ENCODE measurements at regions not wholly inside any gene's neighbourhood (a gene's known extent, or its start where the extent isn't known, plus 50 kb on each side); places are given as distances from the start of the nearest gene placed in this dataset.
"Not testable (repeated sequence)": the region's sequence is repeated elsewhere in the genome, so short reads cannot be mapped to it uniquely, and the experiment has no call there.

- intact Hi-C loops (cut with DNase I), result no loop called here
- DNase-seq (no peak), ATAC-seq (no peak)
These were observed 263.2 kb downstream of the ISL1 start for GRCh38 chr5:51646482-51646881.

GRCh38 chr5:51650824-51651223, 267.6 kb downstream of the ISL1 start:
- DNase-seq (no peak), ATAC-seq (no peak)
- intact Hi-C loops (cut with DNase I), result no loop called here

- no peak for DNase-seq
- intact Hi-C loops (cut with DNase I), result no loop called here
- ATAC-seq, result no peak
These were observed 268.2 kb downstream of the ISL1 start for GRCh38 chr5:51651476-51651875.

GRCh38 chr5:51651889-51652288, 268.6 kb downstream of the ISL1 start:
- ATAC-seq (no peak), DNase-seq (no peak)
- intact Hi-C loops (cut with DNase I), result no loop called here

GRCh38 chr5:51652980-51653379, 269.7 kb downstream of the ISL1 start:
- intact Hi-C loops (cut with DNase I), result no loop called here
- ATAC-seq, result no peak

GRCh38 chr5:51657340-51658240, 274.3 kb downstream of the ISL1 start:
- DNase-seq (peak; percentile 22), ATAC-seq (peak in 1 of 2 donors; percentile 42)
- intact Hi-C loops (cut with DNase I), result no loop called here

More at GRCh38 chr5:51652980-51653379, 269.7 kb downstream of the ISL1 start:
- DNase-seq, result no peak

GRCh38 chr5:51661646-51662265, 278.5 kb downstream of the ISL1 start:
- intact Hi-C loops (cut with DNase I), result no loop called here
- DNase-seq, result no peak
- ATAC-seq, result no peak

GRCh38 chr5:51664491-51665250, 281.4 kb downstream of the ISL1 start:
- intact Hi-C loops (cut with DNase I), result no loop called here
- no peak for DNase-seq

GRCh38 chr5:51665251-51665593, 282.0 kb downstream of the ISL1 start:
- ATAC-seq, result no peak
- no peak for DNase-seq
- intact Hi-C loops (cut with DNase I), result no loop called here

More at GRCh38 chr5:51664491-51665250, 281.4 kb downstream of the ISL1 start:
- ATAC-seq, result no peak

- intact Hi-C loops (cut with DNase I), result no loop called here
- ATAC-seq, result no peak
- no peak for DNase-seq
These were observed 285.8 kb downstream of the ISL1 start for GRCh38 chr5:51669095-51669494.

GRCh38 chr5:51678330-51678729, 295.1 kb downstream of the ISL1 start:
- no peak for ATAC-seq
- intact Hi-C loops (cut with DNase I), result no loop called here
- DNase-seq, result no peak

GRCh38 chr5:51679286-51679685, 296.0 kb downstream of the ISL1 start:
- no peak for ATAC-seq
- intact Hi-C loops (cut with DNase I), result no loop called here
- no peak for DNase-seq

- no peak for DNase-seq
- intact Hi-C loops (cut with DNase I), result no loop called here
- ATAC-seq, result no peak
These were observed 301.6 kb downstream of the ISL1 start for GRCh38 chr5:51684794-51685355.

GRCh38 chr5:51685419-51685818, 302.2 kb downstream of the ISL1 start:
- DNase-seq (no peak), ATAC-seq (no peak)
- intact Hi-C loops (cut with DNase I), result no loop called here

- DNase-seq (no peak), ATAC-seq (no peak)
- intact Hi-C loops (cut with DNase I), result no loop called here
These were observed 303.4 kb downstream of the ISL1 start for GRCh38 chr5:51686622-51687021.

- intact Hi-C loops (cut with DNase I), result no loop called here
- ATAC-seq (no peak), DNase-seq (no peak)
These were observed 308.4 kb downstream of the ISL1 start for GRCh38 chr5:51691538-51692079.

GRCh38 chr5:51694826-51695225, 311.6 kb downstream of the ISL1 start:
- ATAC-seq, result no peak
- intact Hi-C loops (cut with DNase I), result no loop called here
- DNase-seq, result no peak

GRCh38 chr5:51696122-51696521, 312.9 kb downstream of the ISL1 start:
- DNase-seq, result no peak
- no peak for ATAC-seq
- intact Hi-C loops (cut with DNase I), result no loop called here

GRCh38 chr5:51702046-51702445, 318.8 kb downstream of the ISL1 start:
- not testable (repeated sequence) for ATAC-seq

More at GRCh38 chr5:51702046-51702445, 318.8 kb downstream of the ISL1 start:
- DNase-seq; intact Hi-C loops (cut with DNase I): not testable (repeated sequence)

All from left cardiac atrium (tissue), 4 donors.